Endodermal cell (in vitro differentiated cells): ENCODE measurements at regions not wholly inside any gene's neighbourhood (a gene's known extent, or its start where the extent isn't known, plus 50 kb on each side); places are given as distances from the start of the nearest gene placed in this dataset.
"Not testable (repeated sequence)": the region's sequence is repeated elsewhere in the genome, so short reads cannot be mapped to it uniquely, and the experiment has no call there.

Source experiments
- DNase-seq: peaks from one replicate; pipeline ENCODE4 v3.0.0-alpha.2; 2017
- H3K27ac ChIP-seq: 2 replicates; pipeline ENCODE4 v1.5.1; 2013; ENCODE audit warnings: mild to moderate bottlenecking, low read depth, low read length, moderate library complexity
- H3K27me3 ChIP-seq: 2 replicates; pipeline ENCODE4 v1.6.1; 2013; ENCODE audit warnings: mild to moderate bottlenecking, low read length, moderate library complexity; ENCODE audit not compliant: insufficient read depth, control insufficient read depth, poor library complexity, severe bottlenecking
- H3K36me3 ChIP-seq: 2 replicates; pipeline ENCODE4 v1.7.0; 2013; ENCODE audit warnings: mild to moderate bottlenecking, low read length, moderate library complexity; ENCODE audit not compliant: control insufficient read depth, insufficient read depth
- H3K4me1 ChIP-seq: one replicate; pipeline ENCODE4 v1.7.0; 2013; ENCODE audit warnings: low read length; ENCODE audit not compliant: control insufficient read depth, insufficient read depth
- H3K4me3 ChIP-seq: 2 replicates; pipeline ENCODE4 v1.5.1; 2013; ENCODE audit warnings: mild to moderate bottlenecking, low read length, moderate library complexity
- H3K9ac ChIP-seq: 2 replicates; pipeline ENCODE4 v1.6.1; 2013; ENCODE audit warnings: mild to moderate bottlenecking, low read length, moderate library complexity; ENCODE audit not compliant: poor library complexity, severe bottlenecking; ENCODE audit errors: extremely low read depth
- H3K9me3 ChIP-seq: 2 replicates; pipeline ENCODE4 v1.6.1; 2013; ENCODE audit warnings: mild to moderate bottlenecking, low read length, moderate library complexity; ENCODE audit not compliant: control insufficient read depth
- H3K27ac Mint-ChIP-seq: 2 replicates; pipeline ENCODE4 v1.8.0; 2020; ENCODE audit warnings: mixed read lengths
- H3K27me3 Mint-ChIP-seq: 2 replicates; pipeline ENCODE4 v1.8.0; 2021; ENCODE audit warnings: mild to moderate bottlenecking, mixed read lengths; ENCODE audit not compliant: insufficient read depth
- H3K36me3 Mint-ChIP-seq: 2 replicates; pipeline ENCODE4 v1.8.0; 2020; ENCODE audit warnings: low read depth, mixed read lengths
- H3K4me1 Mint-ChIP-seq: 2 replicates; pipeline ENCODE4 v1.8.0; 2020; ENCODE audit warnings: mixed read lengths
- H3K4me3 Mint-ChIP-seq: 2 replicates; pipeline ENCODE4 v1.8.0; 2020; ENCODE audit warnings: mild to moderate bottlenecking, moderate library complexity, mixed read lengths
- H3K9me3 Mint-ChIP-seq: 2 replicates; pipeline ENCODE4 v1.8.0; 2020; ENCODE audit warnings: mild to moderate bottlenecking, mixed read lengths
- CTCF ChIP-seq: fragments of 200-600 bp; sonication (generic); conservative IDR thresholded peaks from 2 replicates; pipeline ENCODE4 v1.5.0; 2021; ENCODE audit warnings: antibody characterized with exemption, mild to moderate bottlenecking
- WGBS, 2 experiments: methylation state at CpG; one replicate each; pipeline versions ENCODE4 v1.1.5 to v1.1.7; 2013; ENCODE audit warnings: missing lambda C conversion rate in 2 of 2, mixed read lengths in 1 of 2; ENCODE audit not compliant: insufficient coverage in 1 of 2, insufficient read length in 1 of 2; 5-methylcytosine and 5-hydroxymethylcytosine counted together

- Mint-ChIP-seq H3K4me3 (no peak overlapping the region), H3K9me3 (peaks cover 5% of the 10 kb centered on the region), H3K27me3 (peaks cover 2% of the 10 kb centered on the region), H3K27ac (no peak overlapping the region), H3K4me1 (no peaks in the 10 kb centered on the region), H3K36me3 (no peaks in the 10 kb centered on the region)
- WGBS, 2 experiments: 33 to 81% methylated on average over 3 to 7 of the region's 7 CpGs
- no peak overlapping the region for H3K4me3 ChIP-seq
- DNase-seq: peak; percentile 55
- H3K9ac ChIP-seq: no peak overlapping the region
- H3K27me3 ChIP-seq: no peaks in the 10 kb centered on the region
- TF ChIP-seq CTCF: no peak
- H3K4me1 ChIP-seq: no peaks in the 10 kb centered on the region
- no peaks in the 10 kb centered on the region for H3K36me3 ChIP-seq
- no peak overlapping the region for H3K27ac ChIP-seq
- peaks cover 10% of the 10 kb centered on the region for H3K9me3 ChIP-seq
Measured at GRCh38 chr2:239644011-239644410, 243.2 kb upstream of the HDAC4 start.

GRCh38 chr2:239642406-239643004 lies 241.7 kb upstream of the HDAC4 start:
- Mint-ChIP-seq H3K4me3 (no peak overlapping the region), H3K9me3 (peaks cover 5% of the 10 kb centered on the region), H3K36me3 (no peaks in the 10 kb centered on the region), H3K27ac (no peak overlapping the region), H3K27me3 (peaks cover 2% of the 10 kb centered on the region), H3K4me1 (no peaks in the 10 kb centered on the region)
- Histone ChIP-seq H3K9me3 (peaks cover 10% of the 10 kb centered on the region), H3K27ac (no peak overlapping the region), H3K36me3 (no peaks in the 10 kb centered on the region), H3K9ac (no peak overlapping the region), H3K4me3 (no peak overlapping the region), H3K4me1 (no peaks in the 10 kb centered on the region), H3K27me3 (no peaks in the 10 kb centered on the region)
- WGBS, 2 experiments: 76 to 83% methylated on average over 2 to 3 of the region's 3 CpGs
- DNase-seq: no peak
- no peak for TF ChIP-seq CTCF

- H3K36me3 Mint-ChIP-seq, H3K27me3 Mint-ChIP-seq, H3K9me3 ChIP-seq, H3K27ac ChIP-seq, H3K9ac ChIP-seq, H3K27me3 ChIP-seq, H3K4me1 Mint-ChIP-seq, H3K4me3 Mint-ChIP-seq, H3K9me3 Mint-ChIP-seq, DNase-seq, H3K36me3 ChIP-seq, H3K4me1 ChIP-seq, H3K4me3 ChIP-seq, H3K27ac Mint-ChIP-seq: not testable (repeated sequence)
- WGBS, 2 experiments: 89 to 90% methylated on average over 2 to 9 of the region's 11 CpGs
Measured at GRCh38 chr2:239641904-239642303, 241.1 kb upstream of the HDAC4 start.
